ENCODE measurements at regions not wholly inside any gene's neighbourhood (a gene's known extent, or its start where the extent isn't known, plus 50 kb on each side); places are given as distances from the start of the nearest gene placed in this dataset.

DNA sequence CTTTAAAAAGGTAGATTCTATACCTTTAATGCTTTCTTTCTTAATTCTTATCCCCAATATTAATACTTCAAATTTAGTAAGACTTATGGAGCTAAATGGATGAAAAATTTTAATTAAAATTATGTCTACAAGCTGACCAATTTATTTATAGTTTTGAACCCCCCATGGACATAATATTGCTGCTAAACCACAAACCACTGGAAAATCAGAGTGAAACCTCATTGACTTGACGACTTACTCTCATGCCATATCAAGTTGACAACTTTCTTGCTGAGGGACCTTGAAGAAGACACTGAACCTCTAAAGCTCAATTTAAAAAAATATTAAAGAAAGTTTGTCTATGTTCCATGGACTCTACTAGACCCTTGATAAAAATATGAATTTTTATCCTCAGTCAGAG, 653.7 kb downstream of the TLE1 start:
- TF ChIP-seq, protein P1, sequence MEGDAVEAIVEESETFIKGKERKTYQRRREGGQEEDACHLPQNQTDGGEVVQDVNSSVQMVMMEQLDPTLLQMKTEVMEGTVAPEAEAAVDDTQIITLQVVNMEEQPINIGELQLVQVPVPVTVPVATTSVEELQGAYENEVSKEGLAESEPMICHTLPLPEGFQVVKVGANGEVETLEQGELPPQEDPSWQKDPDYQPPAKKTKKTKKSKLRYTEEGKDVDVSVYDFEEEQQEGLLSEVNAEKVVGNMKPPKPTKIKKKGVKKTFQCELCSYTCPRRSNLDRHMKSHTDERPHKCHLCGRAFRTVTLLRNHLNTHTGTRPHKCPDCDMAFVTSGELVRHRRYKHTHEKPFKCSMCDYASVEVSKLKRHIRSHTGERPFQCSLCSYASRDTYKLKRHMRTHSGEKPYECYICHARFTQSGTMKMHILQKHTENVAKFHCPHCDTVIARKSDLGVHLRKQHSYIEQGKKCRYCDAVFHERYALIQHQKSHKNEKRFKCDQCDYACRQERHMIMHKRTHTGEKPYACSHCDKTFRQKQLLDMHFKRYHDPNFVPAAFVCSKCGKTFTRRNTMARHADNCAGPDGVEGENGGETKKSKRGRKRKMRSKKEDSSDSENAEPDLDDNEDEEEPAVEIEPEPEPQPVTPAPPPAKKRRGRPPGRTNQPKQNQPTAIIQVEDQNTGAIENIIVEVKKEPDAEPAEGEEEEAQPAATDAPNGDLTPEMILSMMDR (IDR thresholded peaks at IDR 0.05; ENCODE audit: low read length) = no peak
- no peak for TF ChIP-seq EZH2 (optimal IDR thresholded peaks at IDR 0.05; ENCODE audit: low read depth, low read length)
